Neural cell (in vitro differentiated cells): ENCODE measurements at regions not wholly inside any gene's neighbourhood (a gene's known extent, or its start where the extent isn't known, plus 50 kb on each side); places are given as distances from the start of the nearest gene placed in this dataset.
A peak's percentile ranks its signal among the peaks of the same experiment; 100 is the strongest.

Source experiments
- H2AFZ ChIP-seq: fragments of 200-600, 300-800 bp; sonication (generic), shearing (Covaris generic); 2 replicates; pipeline ENCODE4 v1.6.0; 2014; ENCODE audit warnings: low read depth, mild to moderate bottlenecking, antibody characterized with exemption, low read length, moderate library complexity
- H3F3A ChIP-seq: fragments of 200-600 bp; shearing (Covaris generic); 2 replicates; pipeline ENCODE4 v1.6.1; 2016; ENCODE audit warnings: mild to moderate bottlenecking, moderate library complexity, mixed read lengths, antibody characterized with exemption, low read length; ENCODE audit not compliant: insufficient read depth, poor library complexity, severe bottlenecking
- H3K27ac ChIP-seq: fragments of 200-600, 300-800 bp; sonication (generic), shearing (Covaris generic); 2 replicates; pipeline ENCODE4 v1.5.1; 2014; ENCODE audit warnings: mild to moderate bottlenecking, low read length, moderate library complexity
- H3K27me3 ChIP-seq: fragments of 300-800, 200-600 bp; sonication (generic), shearing (Covaris generic); 2 replicates; pipeline ENCODE4 v1.6.0; 2014; ENCODE audit warnings: mild to moderate bottlenecking, low read depth, low read length, moderate library complexity; ENCODE audit not compliant: insufficient read depth
- H3K36me3 ChIP-seq: fragments of 300-800, 200-600 bp; sonication (generic), shearing (Covaris generic); 2 replicates; pipeline ENCODE4 v1.5.1; 2014; ENCODE audit warnings: mild to moderate bottlenecking, antibody characterized with exemption, low read length, moderate library complexity; ENCODE audit not compliant: insufficient read depth
- H3K4me2 ChIP-seq: fragments of 300-800, 200-600 bp; sonication (generic), shearing (Covaris generic); 2 replicates; pipeline ENCODE4 v1.6.0; 2014; ENCODE audit warnings: mild to moderate bottlenecking, low read length
- H3K4me3 ChIP-seq: fragments of 300-800, 200-600 bp; sonication (generic), shearing (Covaris generic); 2 replicates; pipeline ENCODE4 v1.5.1; 2014; ENCODE audit warnings: mild to moderate bottlenecking, low read length, moderate library complexity
- H3K79me2 ChIP-seq: fragments of 200-600 bp; shearing (Covaris generic); replicated peaks from 2 replicates; pipeline ENCODE4 v1.6.0; 2014; ENCODE audit warnings: mild to moderate bottlenecking, low read length, moderate library complexity; ENCODE audit not compliant: insufficient read depth
- H3K9ac ChIP-seq: fragments of 300-800, 200-600 bp; sonication (generic), shearing (Covaris generic); 2 replicates; pipeline ENCODE4 v1.6.1; 2016; ENCODE audit warnings: mild to moderate bottlenecking, low read length, mixed read lengths
- H3K9me2 ChIP-seq: fragments of 200-600 bp; shearing (Covaris generic); 2 replicates; pipeline ENCODE4 v1.6.1; 2016; ENCODE audit warnings: mild to moderate bottlenecking, low read length, mixed read lengths; ENCODE audit not compliant: insufficient read depth
- H3K9me3 ChIP-seq: fragments of 200-600, 300-800 bp; sonication (generic), shearing (Covaris generic); 2 replicates; pipeline ENCODE4 v1.6.1; 2016; ENCODE audit warnings: mild to moderate bottlenecking, mixed run types, low read length, moderate library complexity, mixed read lengths
- H4K20me1 ChIP-seq: fragments of 200-600 bp; shearing (Covaris generic); 2 replicates; pipeline ENCODE4 v1.6.1; 2016; ENCODE audit warnings: mild to moderate bottlenecking, mixed run types; ENCODE audit not compliant: insufficient read depth
- EP300 ChIP-seq: fragments of 450-650 bp; conservative IDR thresholded peaks from 2 replicates; pipeline ENCODE4 v1.6.1; 2014; ENCODE audit warnings: antibody characterized with exemption, mild to moderate bottlenecking, moderate library complexity; ENCODE audit not compliant: poor library complexity, severe bottlenecking
- EZH2 ChIP-seq: fragments of 200-600, 300-800 bp; shearing (Covaris generic), sonication (generic); IDR thresholded peaks from 2 replicates; pipeline ENCODE4 v1.6.1; 2014; ENCODE audit warnings: antibody characterized with exemption, low read length, borderline replicate concordance, mild to moderate bottlenecking; ENCODE audit not compliant: insufficient read depth, poor library complexity, severe bottlenecking
- MXI1 ChIP-seq: fragments of 450-650 bp; conservative IDR thresholded peaks from 2 replicates; pipeline ENCODE4 v1.6.1; 2014; ENCODE audit warnings: antibody characterized with exemption, mild to moderate bottlenecking; ENCODE audit not compliant: poor library complexity, severe bottlenecking
- POLR2AphosphoS5 ChIP-seq: IDR thresholded peaks from 2 replicates; pipeline ENCODE4 v1.6.1; 2012
- RAD21 ChIP-seq: fragments of 450-650 bp; conservative IDR thresholded peaks from 2 replicates; pipeline ENCODE4 v1.6.1; 2014; ENCODE audit warnings: antibody characterized with exemption, mild to moderate bottlenecking, moderate library complexity
- SMC3 ChIP-seq: fragments of 450-650 bp; conservative IDR thresholded peaks from 2 replicates; pipeline ENCODE4 v1.6.1; 2014; ENCODE audit warnings: antibody characterized with exemption, mild to moderate bottlenecking, moderate library complexity; ENCODE audit not compliant: poor library complexity
- TAF1 ChIP-seq: IDR thresholded peaks from 2 replicates; pipeline ENCODE4 v1.6.1; 2012; ENCODE audit warnings: low read depth
- TF ChIP-seq, protein P1 (sequence below): fragments of 450-650 bp; IDR thresholded peaks from 2 replicates; pipeline ENCODE4 v1.5.1; 2014; ENCODE audit warnings: antibody characterized with exemption, mild to moderate bottlenecking, moderate library complexity; ENCODE audit not compliant: poor library complexity, severe bottlenecking
- TF ChIP-seq, protein P2 (sequence below): IDR thresholded peaks from 2 replicates; pipeline ENCODE4 v1.6.1; 2012; ENCODE audit warnings: borderline replicate concordance

DNA sequence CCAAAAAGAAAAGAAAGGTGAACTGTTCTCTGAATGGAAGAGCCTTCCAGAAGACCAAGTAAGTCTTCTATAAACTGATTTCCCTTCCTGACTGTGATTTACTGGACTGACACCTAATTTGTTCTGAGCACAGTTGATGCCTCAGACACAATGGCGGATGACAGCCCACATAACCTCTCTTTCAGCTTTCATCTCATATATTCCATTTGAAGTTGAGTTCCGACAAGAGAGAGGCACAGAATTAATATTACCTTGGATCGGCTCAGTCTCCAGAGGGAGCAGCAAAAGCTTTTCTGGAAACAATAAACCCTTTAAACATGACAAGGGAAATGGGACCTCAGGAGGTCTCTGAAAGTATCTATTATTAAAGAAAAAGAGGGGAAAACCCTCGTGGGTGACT lies 638.7 kb upstream of the SETBP1 start:
- Histone ChIP-seq H3K79me2 (no peaks in the 10 kb centered on the region), H3K9ac (peak overlapping the region; percentile 50), H3K27ac (peak overlapping the region; percentile 92), H3K4me3 (peak overlapping the region; percentile 44), H2AFZ (no peak overlapping the region), H3F3A (no peaks in the 10 kb centered on the region), H4K20me1 (no peaks in the 10 kb centered on the region), H3K27me3 (no peaks in the 10 kb centered on the region), H3K9me3 (no peaks in the 10 kb centered on the region), H3K9me2 (no peaks in the 10 kb centered on the region), H3K36me3 (no peaks in the 10 kb centered on the region), H3K4me2 (peak overlapping the region; percentile 56)
- TF ChIP-seq RAD21, result peak; percentile 46
- no peak for TF ChIP-seq MXI1
- no peak for TF ChIP-seq SMC3
- TF ChIP-seq EP300, result peak; percentile 97
- TF ChIP-seq EZH2, result no peak
- peak; percentile 65 for TF ChIP-seq POLR2AphosphoS5
- TF ChIP-seq, protein P1, sequence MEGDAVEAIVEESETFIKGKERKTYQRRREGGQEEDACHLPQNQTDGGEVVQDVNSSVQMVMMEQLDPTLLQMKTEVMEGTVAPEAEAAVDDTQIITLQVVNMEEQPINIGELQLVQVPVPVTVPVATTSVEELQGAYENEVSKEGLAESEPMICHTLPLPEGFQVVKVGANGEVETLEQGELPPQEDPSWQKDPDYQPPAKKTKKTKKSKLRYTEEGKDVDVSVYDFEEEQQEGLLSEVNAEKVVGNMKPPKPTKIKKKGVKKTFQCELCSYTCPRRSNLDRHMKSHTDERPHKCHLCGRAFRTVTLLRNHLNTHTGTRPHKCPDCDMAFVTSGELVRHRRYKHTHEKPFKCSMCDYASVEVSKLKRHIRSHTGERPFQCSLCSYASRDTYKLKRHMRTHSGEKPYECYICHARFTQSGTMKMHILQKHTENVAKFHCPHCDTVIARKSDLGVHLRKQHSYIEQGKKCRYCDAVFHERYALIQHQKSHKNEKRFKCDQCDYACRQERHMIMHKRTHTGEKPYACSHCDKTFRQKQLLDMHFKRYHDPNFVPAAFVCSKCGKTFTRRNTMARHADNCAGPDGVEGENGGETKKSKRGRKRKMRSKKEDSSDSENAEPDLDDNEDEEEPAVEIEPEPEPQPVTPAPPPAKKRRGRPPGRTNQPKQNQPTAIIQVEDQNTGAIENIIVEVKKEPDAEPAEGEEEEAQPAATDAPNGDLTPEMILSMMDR, result peak; percentile 20
- TF ChIP-seq TAF1, result no peak
- TF ChIP-seq, protein P2, sequence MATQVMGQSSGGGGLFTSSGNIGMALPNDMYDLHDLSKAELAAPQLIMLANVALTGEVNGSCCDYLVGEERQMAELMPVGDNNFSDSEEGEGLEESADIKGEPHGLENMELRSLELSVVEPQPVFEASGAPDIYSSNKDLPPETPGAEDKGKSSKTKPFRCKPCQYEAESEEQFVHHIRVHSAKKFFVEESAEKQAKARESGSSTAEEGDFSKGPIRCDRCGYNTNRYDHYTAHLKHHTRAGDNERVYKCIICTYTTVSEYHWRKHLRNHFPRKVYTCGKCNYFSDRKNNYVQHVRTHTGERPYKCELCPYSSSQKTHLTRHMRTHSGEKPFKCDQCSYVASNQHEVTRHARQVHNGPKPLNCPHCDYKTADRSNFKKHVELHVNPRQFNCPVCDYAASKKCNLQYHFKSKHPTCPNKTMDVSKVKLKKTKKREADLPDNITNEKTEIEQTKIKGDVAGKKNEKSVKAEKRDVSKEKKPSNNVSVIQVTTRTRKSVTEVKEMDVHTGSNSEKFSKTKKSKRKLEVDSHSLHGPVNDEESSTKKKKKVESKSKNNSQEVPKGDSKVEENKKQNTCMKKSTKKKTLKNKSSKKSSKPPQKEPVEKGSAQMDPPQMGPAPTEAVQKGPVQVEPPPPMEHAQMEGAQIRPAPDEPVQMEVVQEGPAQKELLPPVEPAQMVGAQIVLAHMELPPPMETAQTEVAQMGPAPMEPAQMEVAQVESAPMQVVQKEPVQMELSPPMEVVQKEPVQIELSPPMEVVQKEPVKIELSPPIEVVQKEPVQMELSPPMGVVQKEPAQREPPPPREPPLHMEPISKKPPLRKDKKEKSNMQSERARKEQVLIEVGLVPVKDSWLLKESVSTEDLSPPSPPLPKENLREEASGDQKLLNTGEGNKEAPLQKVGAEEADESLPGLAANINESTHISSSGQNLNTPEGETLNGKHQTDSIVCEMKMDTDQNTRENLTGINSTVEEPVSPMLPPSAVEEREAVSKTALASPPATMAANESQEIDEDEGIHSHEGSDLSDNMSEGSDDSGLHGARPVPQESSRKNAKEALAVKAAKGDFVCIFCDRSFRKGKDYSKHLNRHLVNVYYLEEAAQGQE, result peak; percentile 78

DNA sequence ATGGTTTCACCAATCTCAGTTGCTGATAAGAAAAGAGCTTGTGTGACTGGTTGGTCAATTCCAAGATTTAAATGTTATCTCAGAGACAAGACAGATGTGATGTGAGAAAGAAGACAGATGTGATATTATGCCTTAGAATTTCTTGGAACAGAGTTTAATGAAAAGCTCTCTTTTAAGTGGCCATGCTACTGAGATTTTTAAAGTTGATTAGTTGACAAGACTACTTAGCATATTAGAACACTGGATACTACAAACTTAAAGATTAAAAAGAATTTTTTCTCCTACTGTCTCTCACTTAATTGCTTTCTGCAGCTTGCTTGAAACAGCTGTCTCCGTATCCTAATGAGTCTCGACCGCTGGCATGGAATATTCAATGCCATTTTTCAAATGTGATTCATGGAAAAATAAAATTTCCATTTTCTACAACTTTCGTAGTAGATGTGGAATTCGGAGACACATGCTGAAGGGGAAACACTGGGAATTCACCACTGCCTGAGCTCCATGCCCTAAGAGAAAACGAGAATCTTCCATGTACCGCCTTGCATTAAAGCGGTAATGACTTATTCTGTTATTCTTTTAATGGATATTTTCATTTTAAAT lies 634.2 kb upstream of the SETBP1 start:
- TF ChIP-seq, protein P2, result no peak
- TF ChIP-seq SMC3 (no peak), EZH2 (no peak), POLR2AphosphoS5 (no peak), TAF1 (no peak), RAD21 (no peak), MXI1 (no peak), EP300 (no peak)
- TF ChIP-seq, protein P1, result no peak
- Histone ChIP-seq H3K27me3 (no peaks in the 10 kb centered on the region), H3K79me2 (no peaks in the 10 kb centered on the region), H3K9me3 (no peaks in the 10 kb centered on the region), H3K4me2 (no peak overlapping the region), H2AFZ (no peak overlapping the region), H3K4me3 (no peak overlapping the region), H3K36me3 (no peaks in the 10 kb centered on the region), H4K20me1 (no peaks in the 10 kb centered on the region), H3K9ac (no peak overlapping the region), H3F3A (no peaks in the 10 kb centered on the region), H3K9me2 (no peaks in the 10 kb centered on the region), H3K27ac (no peak overlapping the region)
